ENCODE measurements at regions not wholly inside any gene's neighbourhood (a gene's known extent, or its start where the extent isn't known, plus 50 kb on each side); places are given as distances from the start of the nearest gene placed in this dataset.

- TF ChIP-seq CTCF (optimal IDR thresholded peaks at IDR 0.05 in 1 of 3, IDR thresholded peaks at IDR 0.05 in 1 of 3, conservative IDR thresholded peaks at IDR 0.05 in 1 of 3; ENCODE audit: extremely low read depth in 1 of 3, insufficient read depth in 2 of 3, low read length in 3 of 3) (peak; percentile 31 to 77 (median 50)), EZH2 (IDR thresholded peaks at IDR 0.05; ENCODE audit: low read length) (no peak)
Observed at GRCh38 chr14:34300882-34301734, 160.9 kb downstream of the SPTSSA start.

All from keratinocyte (primary cell).